HG03354 (cell line): ENCODE measurements at regions not wholly inside any gene's neighbourhood (a gene's known extent, or its start where the extent isn't known, plus 50 kb on each side); places are given as distances from the start of the nearest gene placed in this dataset.
A peak's percentile ranks its signal among the peaks of the same experiment; 100 is the strongest.
"Not testable (repeated sequence)": the region's sequence is repeated elsewhere in the genome, so short reads cannot be mapped to it uniquely, and the experiment has no call there.

ENCODE experiments used
- ATAC-seq: cut with Tn5 transposase; IDR thresholded peaks from one replicate; pipeline ENCODE4 v1.9.1; 2021; ENCODE audit warnings: mild to moderate bottlenecking; ENCODE audit not compliant: unreplicated experiment, poor library complexity, severe bottlenecking

DNA sequence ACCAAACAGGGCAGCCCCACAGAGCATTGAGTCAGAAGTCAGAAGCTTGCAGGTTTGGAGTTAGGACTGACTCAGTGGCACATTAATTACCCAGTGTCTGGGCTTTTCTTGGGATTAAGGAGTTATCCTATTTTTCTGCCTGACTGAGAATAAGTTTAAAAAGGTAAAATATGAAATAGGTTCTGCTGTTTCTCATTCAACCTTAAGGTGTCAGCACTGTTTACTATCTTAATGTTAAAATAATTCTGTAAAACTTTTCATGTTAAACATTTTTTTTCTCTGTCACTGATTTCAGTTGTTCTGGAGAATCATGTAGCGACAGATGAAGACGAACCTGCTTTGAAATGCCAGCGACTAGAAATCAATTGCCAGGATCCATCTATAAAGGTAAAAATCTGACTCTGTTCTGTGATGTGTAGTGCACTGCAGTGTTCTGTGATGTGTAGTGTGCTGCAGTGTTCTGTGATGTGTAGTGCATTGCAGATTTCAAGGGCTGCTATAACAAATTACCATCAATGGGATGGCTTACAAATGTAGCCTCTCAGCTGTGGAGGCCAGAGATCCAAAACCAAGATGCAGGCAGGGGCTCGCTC lies 128.0 kb downstream of the LAT start:
- ATAC-seq = no peak

DNA sequence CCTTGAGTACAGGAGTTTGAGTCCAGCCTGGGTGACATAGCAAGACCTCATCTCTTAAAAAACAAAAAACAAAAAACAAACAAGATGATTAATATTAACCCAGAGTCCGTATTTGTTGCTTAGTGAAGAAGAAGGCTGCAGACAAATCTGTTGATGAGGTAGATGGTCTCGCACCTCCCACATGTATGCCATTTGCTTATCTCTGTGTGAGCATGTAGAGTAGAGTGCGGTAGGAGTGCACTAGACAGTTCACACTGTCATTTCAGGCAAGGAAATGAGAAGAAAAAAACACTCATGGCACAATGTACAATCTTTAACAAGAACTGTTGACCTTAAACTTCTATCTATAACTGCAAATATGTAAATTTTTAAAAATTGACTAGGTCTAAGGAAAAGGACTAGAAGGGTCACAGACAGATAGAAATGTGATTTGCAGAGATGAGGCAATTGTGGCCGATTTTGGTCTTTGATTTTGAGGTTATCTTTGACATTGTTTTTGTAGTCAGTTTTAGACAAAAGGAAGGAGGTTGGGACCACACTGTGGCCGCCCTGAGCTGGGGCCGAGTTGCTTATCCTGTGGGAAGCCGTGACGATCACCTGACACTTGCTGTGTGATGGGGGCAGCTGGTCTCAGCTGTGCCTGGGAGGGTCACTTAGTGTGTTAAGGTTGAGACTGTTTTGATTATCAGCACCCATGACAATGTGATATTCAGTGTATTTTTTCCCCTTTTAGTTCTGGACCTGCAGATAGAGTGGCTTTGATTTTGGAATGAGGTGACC lies 127.2 kb downstream of the LAT start:
- ATAC-seq = not testable (repeated sequence)

DNA sequence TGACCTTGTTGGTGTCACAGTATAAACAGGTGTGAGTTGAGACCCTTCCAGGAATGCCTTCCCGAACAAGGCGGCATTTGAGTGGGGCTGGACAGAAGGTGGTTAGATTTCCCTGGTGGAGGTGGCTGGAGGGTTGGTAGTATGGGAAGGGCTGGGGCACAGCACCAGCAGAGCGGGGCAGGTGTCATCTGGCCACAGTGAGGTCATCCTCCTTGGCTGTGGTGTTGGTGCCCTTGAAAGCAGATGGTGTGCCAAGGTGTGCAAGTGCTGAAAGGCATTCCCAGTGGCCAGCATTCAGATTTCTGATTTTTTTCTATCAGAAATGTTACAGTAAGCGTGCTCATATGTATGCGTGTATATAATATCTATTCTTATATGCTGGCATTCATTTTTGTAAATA lies 126.6 kb downstream of the LAT start:
- no peak for ATAC-seq

DNA sequence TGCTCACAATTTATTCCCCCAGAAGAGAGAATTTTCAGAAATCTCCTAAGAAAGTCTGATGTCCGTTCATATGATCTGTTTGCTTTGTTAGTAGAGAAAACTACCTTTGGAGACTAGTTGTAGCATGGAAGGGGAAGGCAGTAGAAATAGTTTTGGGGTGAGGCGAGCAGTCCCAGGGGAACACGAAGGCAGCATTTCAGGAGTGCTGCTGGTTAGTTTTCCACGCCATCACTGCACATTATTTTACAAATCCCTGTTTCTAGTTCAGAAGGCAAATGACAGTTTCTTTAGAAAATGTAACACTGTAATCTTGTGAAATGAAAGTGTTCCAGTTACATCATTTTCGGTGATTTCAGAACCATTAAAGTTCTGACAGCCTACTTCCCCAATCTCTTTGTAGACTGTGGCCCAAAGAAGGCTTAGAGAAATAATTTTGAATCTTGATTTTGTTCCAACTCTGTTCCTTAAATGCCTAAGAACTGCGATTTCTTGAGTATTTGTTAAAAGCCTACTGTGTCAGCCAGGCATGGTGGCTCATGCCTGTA lies 123.8 kb downstream of the LAT start:
- not testable (repeated sequence) for ATAC-seq

DNA sequence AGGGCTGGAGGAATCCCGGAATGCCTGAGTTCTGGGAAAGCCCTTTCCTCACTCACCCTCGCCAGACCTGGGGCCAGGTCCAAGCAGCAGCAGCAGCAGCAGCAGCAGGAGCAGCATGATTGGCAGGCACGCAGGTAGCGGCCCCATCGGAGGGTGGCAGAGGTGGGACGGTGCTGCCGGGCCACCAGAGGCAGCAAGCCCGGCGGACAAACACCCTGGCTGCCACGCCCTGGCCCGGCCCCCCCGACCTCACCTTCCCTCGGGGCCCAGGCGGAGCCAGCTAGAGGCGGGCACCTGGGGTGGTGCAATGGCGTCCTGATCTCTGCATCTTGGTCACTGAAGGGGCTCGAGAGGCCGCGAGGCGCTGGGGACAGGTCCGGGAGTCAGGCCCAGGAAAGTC lies 122.4 kb downstream of the LAT start:
- ATAC-seq = no peak

DNA sequence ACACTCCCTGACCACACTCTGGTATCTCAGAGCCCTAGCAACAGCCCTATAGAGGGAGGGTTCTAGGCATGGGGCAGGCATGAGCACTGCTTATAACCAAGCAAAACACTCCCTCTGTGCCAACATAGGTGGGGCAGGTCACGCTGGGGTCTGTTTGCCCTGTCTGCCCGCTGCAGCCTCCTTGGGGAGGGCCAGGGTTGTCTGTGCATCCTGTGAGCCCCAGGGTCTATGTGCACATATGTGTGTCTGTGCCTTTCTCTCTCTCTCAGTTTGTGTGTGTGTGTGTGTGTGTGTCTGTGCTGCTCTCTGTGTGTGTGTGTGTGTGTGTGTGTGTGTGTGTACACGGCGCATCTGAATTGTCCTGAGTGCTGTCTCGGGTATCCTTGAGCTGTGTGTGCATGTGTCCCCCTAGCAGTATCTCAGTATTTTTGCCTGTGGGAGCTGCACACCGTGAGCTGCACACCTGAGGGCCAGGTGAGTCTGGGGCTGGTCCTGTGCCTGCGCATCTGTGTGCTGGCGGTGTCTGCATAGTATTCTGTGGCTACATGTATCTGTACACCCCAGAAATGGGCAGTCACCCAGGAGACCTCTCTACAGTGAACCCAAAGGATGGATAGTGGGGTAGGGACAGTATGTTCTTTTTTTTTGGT lies 121.5 kb downstream of the LAT start:
- not testable (repeated sequence) for ATAC-seq

DNA sequence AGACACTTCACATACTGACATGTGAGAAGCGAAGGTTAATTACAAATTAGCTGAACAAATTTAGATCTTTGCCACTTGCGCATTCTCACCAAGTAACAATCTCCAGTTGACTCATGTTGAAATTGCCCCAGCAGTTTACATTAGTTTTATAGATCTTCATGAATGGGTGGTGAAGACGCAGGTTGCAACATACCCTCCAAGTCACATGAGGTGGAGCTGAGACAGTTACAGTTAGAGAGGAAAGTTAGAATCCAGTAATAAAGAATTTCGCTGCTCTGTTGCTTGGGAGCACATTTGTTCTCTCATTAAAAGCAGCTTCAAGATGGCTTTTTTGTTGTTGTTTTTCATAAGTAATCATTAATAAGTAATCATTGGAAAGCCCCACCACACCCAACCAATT lies 119.7 kb downstream of the LAT start:
- not testable (repeated sequence) for ATAC-seq

DNA sequence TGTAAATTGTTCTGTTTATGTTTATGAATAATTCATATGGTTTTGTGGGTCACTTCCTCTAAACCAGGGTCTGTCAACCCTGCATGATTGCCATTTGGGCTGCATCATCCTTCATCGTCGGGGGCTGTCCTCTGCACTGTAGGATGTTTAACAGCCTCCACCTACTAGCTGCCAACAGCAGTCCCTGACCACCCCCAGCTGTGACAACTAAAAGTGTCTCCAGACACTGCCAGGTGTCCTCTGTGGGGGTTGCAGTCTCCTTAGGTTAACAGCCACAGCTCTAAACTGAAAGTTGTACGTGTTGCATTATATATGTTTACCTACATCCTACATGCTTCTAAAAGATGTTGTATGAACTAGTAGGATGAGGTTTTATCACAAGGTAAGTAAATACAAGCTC lies 113.1 kb downstream of the LAT start:
- not testable (repeated sequence) for ATAC-seq

DNA sequence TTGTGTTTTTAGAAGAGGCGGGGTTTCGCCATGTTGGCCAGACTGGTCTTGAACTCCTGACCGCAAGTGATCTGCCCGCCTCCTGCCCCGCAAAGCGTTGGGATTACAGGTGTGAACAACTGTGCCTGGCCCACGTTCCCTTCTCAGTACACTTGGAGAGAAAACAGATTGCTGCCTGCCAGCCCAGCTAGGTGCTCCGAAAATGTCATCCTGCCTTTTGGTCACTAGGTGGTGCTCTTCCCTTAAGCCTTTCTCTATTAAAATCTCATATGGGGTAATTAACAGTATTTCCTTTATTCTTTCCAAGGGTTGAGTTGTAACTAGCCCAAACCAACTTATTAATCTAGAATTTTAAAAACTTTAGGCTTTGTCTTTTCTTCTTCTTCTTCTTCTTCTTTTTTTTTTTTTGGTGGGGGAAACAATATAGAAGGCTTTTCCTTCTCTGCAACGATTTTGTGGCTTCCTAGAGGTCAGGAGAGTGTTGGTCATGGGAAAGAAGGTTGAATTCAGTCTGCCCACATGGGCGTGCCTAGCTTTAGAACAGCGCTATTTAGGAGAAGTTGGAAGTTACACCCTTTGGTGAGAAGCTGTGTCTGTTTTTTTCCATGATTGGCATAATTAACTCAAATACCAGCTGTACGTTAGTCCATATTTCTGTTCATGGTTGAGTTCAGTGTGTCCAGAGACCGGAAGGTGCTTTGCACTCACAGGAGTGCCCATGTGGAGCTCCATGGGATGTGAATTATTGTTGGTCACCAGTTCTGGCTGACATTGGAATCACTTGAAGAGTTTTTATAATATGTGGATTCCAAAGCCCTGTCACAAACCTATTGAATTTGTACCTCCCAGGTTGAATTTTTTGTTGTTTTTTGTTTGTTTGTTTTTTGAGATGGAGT lies 110.1 kb downstream of the LAT start:
- ATAC-seq = not testable (repeated sequence)

DNA sequence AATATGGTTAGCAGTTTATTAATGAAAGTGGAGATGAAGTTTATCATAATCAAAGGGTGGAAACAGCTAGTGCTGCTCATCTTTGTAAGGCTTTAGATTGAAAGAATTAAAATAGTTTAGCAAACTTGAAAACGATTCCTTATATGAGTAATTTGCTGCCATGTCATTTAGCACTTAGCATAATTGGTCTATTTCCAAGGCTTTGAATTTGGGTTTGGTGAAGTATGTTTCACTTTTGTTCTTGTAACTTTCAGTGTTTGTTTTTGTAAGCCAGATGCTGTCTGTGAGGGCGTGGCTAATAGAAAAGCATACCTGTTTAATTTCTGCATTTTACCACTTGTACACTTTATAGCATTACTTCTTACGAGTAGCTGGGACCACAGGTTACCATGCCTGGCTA lies 109.5 kb downstream of the LAT start:
- not testable (repeated sequence) for ATAC-seq

DNA sequence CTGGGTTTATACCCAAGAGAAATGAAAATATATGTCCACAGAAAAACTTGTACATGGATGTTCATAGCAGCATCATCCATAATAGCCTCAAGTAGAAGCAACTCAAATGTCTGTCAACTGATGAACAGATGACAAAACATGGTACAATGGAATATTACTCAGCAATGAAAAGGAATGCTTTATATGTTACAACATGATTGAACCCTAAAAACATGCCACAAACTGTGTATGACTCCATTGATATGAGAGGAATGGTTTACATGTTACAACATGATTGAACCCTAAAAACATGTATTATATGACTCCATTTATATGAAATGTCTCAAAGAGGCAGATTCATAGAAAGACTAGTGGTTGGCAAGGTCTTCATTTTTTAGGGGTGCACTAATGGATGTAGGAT lies 104.8 kb downstream of the LAT start:
- ATAC-seq = not testable (repeated sequence)

DNA sequence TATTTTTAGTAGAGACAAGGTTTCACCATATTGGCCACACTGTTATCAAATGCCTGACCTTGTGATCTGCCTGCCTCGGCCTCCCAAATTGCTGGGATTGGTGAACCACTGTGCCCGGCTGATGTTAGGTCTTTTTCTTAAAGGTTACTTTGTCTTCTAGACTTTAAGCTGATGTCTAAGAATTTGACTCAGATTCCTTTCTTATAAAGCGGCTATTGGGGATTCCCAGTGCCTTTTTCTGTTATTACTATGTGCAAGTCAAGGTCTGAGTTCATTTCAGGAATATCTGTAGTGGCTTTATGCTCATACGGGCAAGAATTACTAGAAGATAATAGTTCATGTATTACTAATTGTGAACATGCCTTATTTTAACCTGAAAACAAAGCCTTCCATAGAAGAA lies 102.8 kb downstream of the LAT start:
- ATAC-seq = not testable (repeated sequence)

DNA sequence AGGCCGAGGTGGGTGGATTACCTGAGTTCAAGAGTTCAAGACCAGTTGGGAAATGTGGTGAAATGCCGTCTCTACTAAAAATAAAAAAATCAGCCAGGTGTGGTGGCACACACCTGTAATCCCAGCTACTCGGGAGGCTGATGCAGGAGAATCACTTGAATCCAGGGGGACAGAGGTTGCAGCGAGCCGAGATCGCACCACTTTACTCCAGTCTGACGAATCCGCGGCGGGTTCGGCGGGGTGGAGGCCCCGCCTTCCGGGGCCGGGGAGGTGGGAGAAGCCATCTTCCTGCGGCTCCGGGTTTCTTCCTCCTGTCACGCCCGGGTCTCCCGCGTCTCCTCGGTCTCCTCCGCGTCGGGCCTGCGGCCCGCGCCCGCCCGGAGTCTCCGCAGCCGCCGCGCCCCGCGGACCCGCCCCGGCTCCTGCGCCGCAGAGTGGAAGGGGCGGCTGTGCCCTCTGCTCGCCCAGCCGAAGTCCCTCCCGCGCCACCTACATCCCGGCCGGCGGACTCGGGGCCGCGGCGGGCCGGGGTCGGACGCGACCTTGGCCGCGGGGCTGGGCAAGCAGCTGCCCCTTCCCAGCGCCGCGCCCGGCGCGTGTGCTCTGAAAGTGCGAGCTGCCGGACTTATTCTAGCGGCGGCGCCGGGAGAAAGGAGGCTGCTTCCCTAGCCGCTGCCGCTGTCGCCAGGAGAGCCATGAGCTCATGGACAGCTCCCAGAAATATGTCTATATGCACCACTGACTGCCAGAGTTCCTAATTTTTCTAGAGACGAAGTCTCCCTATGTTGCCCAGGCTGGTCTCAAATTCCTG lies 97.2 kb downstream of the LAT start:
- not testable (repeated sequence) for ATAC-seq

DNA sequence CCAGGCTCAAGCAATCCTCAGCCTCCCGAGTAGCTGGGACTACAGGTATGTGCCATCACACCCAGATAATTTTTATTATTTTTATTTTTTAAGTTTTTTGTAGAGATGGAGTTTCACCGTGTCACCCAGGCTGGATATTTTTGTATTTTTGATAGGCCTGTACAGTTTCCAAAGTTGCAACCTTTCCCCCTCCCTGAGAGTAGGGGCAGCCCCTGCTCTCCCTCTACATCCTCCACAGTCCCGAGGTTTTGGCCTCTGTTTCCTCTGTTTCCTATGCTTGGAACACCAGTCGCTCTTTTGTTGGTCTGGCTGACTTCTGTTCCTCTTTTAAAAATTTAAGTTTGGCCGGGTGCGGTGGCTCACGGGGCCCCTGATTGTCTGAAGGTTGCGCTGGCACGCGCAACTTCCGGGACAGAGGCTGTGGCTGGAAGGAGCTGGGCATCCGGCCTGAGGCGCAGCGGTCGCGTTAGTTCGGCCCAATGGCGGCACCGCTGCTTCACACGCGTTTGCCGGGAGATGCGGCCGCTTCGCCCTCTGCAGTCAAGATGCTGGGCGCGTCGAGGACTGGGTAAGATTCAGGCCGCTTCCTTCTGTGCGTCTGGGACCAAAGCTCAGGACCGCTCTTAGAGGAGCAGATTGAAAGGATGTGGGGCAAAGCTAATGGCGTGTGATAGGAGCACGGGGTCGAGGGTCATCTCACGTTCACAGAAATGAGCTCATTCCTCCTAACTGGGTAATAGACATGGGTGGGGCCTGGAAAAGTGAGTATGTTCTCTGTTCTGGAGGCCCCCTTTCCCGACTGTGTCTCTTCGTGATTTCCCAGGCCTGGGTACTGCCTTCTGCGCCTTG lies 89.9 kb downstream of the LAT start:
- ATAC-seq = peak; percentile 94

DNA sequence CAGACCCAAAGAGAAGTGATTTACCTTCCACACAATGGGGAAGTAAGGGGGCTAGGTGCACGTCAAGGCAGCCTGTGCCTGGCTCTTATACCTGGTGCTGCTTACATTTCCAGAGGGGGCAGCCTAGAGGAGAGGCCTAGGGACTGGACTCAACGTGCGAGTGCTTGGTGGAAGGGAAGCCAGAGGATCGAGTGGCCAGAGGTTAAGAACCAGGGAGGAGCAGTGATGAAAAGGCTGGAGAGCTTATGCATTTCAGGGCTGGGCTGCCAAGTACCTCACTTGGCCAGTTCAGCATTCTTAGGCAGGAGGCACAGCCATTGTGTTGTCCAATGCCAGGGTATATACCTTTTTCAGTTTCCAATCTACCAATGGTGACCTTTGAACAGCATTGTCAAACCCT lies 77.4 kb downstream of the LAT start:
- ATAC-seq = not testable (repeated sequence)

DNA sequence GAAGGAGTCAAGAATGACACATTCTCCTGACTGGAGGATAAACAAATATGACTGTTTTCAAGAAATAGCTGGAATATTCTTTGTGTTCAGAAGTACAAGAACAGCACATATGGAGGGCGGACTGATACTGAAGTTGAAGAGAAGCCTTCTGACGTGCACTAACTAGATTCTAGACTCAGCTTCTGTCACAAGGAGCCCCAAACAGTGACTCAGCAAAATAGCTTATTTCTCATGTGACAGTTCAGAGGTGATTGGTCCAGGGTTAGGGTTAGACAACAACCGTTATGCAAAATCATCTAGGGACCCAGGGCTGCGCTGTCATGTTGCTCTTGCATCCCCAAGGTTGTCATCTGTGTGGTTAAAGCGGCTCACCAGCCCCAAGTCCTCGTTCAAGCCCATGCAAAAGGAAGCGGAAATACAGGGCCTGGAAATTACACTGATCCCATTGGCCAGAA lies 76.6 kb downstream of the LAT start:
- ATAC-seq = not testable (repeated sequence)

DNA sequence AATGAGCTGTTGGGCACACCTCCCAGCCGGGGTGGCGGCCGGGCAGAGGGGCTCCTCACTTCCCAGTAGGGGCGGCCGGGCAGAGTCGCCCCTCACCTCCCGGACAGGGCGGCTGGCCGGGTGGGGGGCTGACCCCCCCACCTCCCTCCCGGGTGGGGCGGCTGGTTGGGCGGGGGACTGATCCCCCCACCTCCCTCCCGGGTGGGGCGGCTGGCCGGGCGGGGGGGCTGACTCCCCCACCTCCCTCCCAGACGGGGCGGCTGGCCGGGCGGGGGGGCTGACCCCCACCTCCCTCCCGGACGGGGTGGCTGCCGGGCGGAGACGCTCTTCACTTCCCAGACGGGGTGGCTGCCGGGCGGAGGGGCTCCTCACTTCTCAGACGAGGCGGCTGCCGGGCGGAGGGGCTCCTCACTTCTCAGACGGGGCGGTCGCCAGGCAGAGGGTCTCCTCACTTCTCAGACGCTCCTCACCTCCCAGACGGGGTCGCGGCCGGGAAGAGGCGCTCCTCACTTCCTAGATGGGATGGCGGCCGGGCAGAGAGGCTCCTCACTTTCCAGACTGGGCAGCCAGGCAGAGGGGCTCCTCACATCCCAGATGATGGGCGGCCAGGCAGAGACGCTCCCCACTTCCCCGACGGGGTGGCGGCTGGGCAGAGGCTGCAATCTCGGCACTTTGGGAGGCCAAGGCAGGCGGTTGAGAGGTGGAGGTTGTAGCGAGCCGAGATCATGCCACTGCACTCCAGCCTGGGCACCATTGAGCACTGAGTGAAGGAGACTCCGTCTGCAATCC lies 75.4 kb downstream of the LAT start:
- ATAC-seq = not testable (repeated sequence)
